ENCODE measurements at regions not wholly inside any gene's neighbourhood (a gene's known extent, or its start where the extent isn't known, plus 50 kb on each side); places are given as distances from the start of the nearest gene placed in this dataset.

DNA sequence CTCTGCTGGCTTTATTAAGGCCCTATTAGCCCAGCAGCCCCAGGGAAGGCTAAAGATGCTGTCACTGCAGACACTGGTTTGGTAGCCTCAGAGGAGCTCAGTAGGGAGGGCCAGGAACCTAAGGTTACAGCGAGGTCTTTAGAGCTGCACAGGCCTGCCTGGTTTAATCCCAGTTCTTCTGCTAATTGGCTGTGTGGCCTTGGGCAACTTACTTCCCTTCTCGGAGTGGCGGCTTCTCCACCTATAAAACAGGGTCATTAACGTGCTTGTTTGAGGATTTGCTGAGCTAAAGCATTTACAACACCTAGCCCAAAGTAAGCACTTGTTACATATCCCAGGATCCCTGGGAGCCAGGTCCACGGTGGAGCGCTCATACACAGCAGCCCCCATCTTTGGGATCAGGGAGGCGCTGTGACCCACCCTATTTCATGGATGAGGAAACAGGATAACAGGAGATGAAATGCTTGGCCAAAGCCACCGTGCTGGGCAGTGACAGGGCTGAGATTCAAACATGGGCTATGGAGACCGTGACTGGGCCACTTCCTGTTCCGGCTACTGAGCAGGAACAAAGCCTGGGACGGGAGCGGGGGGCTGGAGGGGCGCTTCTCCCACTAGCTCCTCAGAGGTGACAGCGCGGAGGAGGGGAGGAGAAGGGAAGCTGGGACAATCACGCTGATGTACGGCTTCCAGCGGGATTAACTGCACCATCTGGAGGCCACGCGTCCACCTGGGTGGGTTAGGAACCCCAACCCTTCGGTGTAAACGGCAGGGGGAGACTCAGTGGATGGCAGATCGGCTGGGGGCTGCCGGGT, 61.5 kb downstream of the IGLL1 start:
- TF ChIP-seq, protein P1, sequence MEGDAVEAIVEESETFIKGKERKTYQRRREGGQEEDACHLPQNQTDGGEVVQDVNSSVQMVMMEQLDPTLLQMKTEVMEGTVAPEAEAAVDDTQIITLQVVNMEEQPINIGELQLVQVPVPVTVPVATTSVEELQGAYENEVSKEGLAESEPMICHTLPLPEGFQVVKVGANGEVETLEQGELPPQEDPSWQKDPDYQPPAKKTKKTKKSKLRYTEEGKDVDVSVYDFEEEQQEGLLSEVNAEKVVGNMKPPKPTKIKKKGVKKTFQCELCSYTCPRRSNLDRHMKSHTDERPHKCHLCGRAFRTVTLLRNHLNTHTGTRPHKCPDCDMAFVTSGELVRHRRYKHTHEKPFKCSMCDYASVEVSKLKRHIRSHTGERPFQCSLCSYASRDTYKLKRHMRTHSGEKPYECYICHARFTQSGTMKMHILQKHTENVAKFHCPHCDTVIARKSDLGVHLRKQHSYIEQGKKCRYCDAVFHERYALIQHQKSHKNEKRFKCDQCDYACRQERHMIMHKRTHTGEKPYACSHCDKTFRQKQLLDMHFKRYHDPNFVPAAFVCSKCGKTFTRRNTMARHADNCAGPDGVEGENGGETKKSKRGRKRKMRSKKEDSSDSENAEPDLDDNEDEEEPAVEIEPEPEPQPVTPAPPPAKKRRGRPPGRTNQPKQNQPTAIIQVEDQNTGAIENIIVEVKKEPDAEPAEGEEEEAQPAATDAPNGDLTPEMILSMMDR (IDR thresholded peaks at IDR 0.05; ENCODE audit: unreplicated experiment): no peak
- H3K27me3 Mint-ChIP-seq (ENCODE audit: insufficient read depth, unreplicated experiment): no peaks in the 10 kb centered on the region
- CTCF ChIA-PET: interaction anchor here (0.6 kb wide), 1 partner anchor 72 kb away, joined by 3 read pairs; no protein-coding TSS in a partner anchor
- POLR2A ChIA-PET: no interaction called here
- H3K4me1 Mint-ChIP-seq (ENCODE audit: insufficient read depth, unreplicated experiment): no peaks in the 10 kb centered on the region
- H3K27ac Mint-ChIP-seq (ENCODE audit: low read depth, unreplicated experiment): no peak overlapping the region
- no peak overlapping the region for H3K4me3 Mint-ChIP-seq (ENCODE audit: unreplicated experiment)
- intact Hi-C loops (cut with micrococcal nuclease): no loop called here
- BruUV-seq (replicated peaks): no TSS peak
- H3K36me3 Mint-ChIP-seq (ENCODE audit: insufficient read depth, unreplicated experiment): no peaks in the 10 kb centered on the region
- no peak for DNase-seq (ENCODE audit: unreplicated experiment)
- no peaks in the 10 kb centered on the region for H3K9me3 Mint-ChIP-seq (ENCODE audit: unreplicated experiment)

- intact Hi-C loops (cut with micrococcal nuclease): no loop called here
- H3K27me3 Mint-ChIP-seq (ENCODE audit: insufficient read depth, unreplicated experiment): no peaks in the 10 kb centered on the region
- no peaks in the 10 kb centered on the region for H3K9me3 Mint-ChIP-seq (ENCODE audit: unreplicated experiment)
- no peak overlapping the region for H3K4me3 Mint-ChIP-seq (ENCODE audit: unreplicated experiment)
- H3K27ac Mint-ChIP-seq (ENCODE audit: low read depth, unreplicated experiment): no peak overlapping the region
- ChIA-PET CTCF (interaction anchor here (0.6 kb wide), 1 partner anchor 72 kb away, joined by 3 read pairs; no protein-coding TSS in a partner anchor), POLR2A (no interaction called here)
- no peaks in the 10 kb centered on the region for H3K36me3 Mint-ChIP-seq (ENCODE audit: insufficient read depth, unreplicated experiment)
- no peaks in the 10 kb centered on the region for H3K4me1 Mint-ChIP-seq (ENCODE audit: insufficient read depth, unreplicated experiment)
- TF ChIP-seq, protein P1 (IDR thresholded peaks at IDR 0.05; ENCODE audit: unreplicated experiment): no peak
- DNase-seq (ENCODE audit: unreplicated experiment): no peak
- no TSS peak for BruUV-seq (replicated peaks)
Observed at GRCh38 chr22:23517804-23518375, 62.2 kb downstream of the IGLL1 start.

- no peak for DNase-seq (ENCODE audit: unreplicated experiment)
- intact Hi-C loops (cut with micrococcal nuclease): no loop called here
- TF ChIP-seq, protein P1 (IDR thresholded peaks at IDR 0.05; ENCODE audit: unreplicated experiment): no peak
- Mint-ChIP-seq H3K36me3 (ENCODE audit: insufficient read depth, unreplicated experiment) (no peaks in the 10 kb centered on the region), H3K27ac (ENCODE audit: low read depth, unreplicated experiment) (no peak overlapping the region), H3K4me3 (ENCODE audit: unreplicated experiment) (no peak overlapping the region), H3K9me3 (ENCODE audit: unreplicated experiment) (no peaks in the 10 kb centered on the region), H3K27me3 (ENCODE audit: insufficient read depth, unreplicated experiment) (no peaks in the 10 kb centered on the region), H3K4me1 (ENCODE audit: insufficient read depth, unreplicated experiment) (no peaks in the 10 kb centered on the region)
- CTCF ChIA-PET: no interaction called here
- BruUV-seq (replicated peaks): no TSS peak
- POLR2A ChIA-PET: no interaction called here
Observed at GRCh38 chr22:23516304-23516703, 63.8 kb downstream of the IGLL1 start.

- no peaks in the 10 kb centered on the region for H3K4me1 Mint-ChIP-seq (ENCODE audit: insufficient read depth, unreplicated experiment)
- no peak for DNase-seq (ENCODE audit: unreplicated experiment)
- BruUV-seq (replicated peaks): no TSS peak
- POLR2A ChIA-PET: no interaction called here
- intact Hi-C loops (cut with micrococcal nuclease): no loop called here
- peaks cover 10% of the 10 kb centered on the region for H3K27me3 Mint-ChIP-seq (ENCODE audit: insufficient read depth, unreplicated experiment)
- H3K27ac Mint-ChIP-seq (ENCODE audit: low read depth, unreplicated experiment): no peak overlapping the region
- H3K36me3 Mint-ChIP-seq (ENCODE audit: insufficient read depth, unreplicated experiment): no peaks in the 10 kb centered on the region
- H3K9me3 Mint-ChIP-seq (ENCODE audit: unreplicated experiment): no peaks in the 10 kb centered on the region
- CTCF ChIA-PET: no interaction called here
- TF ChIP-seq, protein P1 (IDR thresholded peaks at IDR 0.05; ENCODE audit: unreplicated experiment): no peak
- H3K4me3 Mint-ChIP-seq (ENCODE audit: unreplicated experiment): no peak overlapping the region
Observed at GRCh38 chr22:23514322-23515038, 65.6 kb downstream of the IGLL1 start.

Data from MCF 10A (cell line).